Epithelial cell of esophagus (primary cell): ENCODE measurements at regions not wholly inside any gene's neighbourhood (a gene's known extent, or its start where the extent isn't known, plus 50 kb on each side); places are given as distances from the start of the nearest gene placed in this dataset.

Experiments
- DNase-seq: peaks from one replicate; pipeline ENCODE4 v3.0.0; 2010; ENCODE audit warnings: low read depth
- H3K4me3 ChIP-seq: 2 replicates; pipeline ENCODE4 v1.5.1; 2011; ENCODE audit warnings: mild to moderate bottlenecking, low read length, control low read depth
- TF ChIP-seq, protein P1 (sequence below): IDR thresholded peaks from 2 replicates; pipeline ENCODE4 v1.5.1; 2011; ENCODE audit warnings: low read depth, mild to moderate bottlenecking, low read length, control low read depth, inconsistent platforms; ENCODE audit not compliant: insufficient read depth; ENCODE audit errors: missing control alignments

DNA sequence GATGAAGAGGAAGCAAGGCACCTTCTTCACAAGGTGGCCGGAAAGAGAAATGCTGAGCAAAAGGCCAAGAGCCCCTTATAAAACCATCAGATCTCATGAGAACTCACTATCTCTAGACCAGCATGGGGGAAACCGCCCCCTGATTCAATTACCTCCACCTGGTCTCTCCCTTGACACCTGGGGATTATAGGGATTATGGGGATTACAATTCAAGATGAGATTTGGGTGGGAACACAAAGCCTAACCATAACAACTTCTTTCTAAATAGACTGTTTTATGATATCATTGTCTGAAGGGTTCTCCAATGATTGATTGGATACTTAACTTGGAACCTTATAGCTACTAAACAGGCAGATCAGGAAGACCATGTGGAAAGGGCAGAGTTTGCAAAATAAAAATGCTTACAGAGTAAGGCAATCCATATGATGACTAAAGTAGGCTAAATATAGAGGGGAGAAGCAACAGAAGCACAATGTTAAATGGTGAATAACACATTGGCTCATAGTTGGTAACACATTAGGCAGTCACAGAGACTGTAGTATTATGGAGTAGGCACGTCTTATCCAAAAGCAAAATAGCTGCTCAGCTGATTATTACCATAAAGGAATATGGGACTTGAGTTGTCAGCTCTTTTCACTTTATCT is 179.0 kb downstream of the BARD1 start:
- H3K4me3 ChIP-seq, result no peak overlapping the region
- peak; percentile 77 for DNase-seq
- TF ChIP-seq, protein P1, sequence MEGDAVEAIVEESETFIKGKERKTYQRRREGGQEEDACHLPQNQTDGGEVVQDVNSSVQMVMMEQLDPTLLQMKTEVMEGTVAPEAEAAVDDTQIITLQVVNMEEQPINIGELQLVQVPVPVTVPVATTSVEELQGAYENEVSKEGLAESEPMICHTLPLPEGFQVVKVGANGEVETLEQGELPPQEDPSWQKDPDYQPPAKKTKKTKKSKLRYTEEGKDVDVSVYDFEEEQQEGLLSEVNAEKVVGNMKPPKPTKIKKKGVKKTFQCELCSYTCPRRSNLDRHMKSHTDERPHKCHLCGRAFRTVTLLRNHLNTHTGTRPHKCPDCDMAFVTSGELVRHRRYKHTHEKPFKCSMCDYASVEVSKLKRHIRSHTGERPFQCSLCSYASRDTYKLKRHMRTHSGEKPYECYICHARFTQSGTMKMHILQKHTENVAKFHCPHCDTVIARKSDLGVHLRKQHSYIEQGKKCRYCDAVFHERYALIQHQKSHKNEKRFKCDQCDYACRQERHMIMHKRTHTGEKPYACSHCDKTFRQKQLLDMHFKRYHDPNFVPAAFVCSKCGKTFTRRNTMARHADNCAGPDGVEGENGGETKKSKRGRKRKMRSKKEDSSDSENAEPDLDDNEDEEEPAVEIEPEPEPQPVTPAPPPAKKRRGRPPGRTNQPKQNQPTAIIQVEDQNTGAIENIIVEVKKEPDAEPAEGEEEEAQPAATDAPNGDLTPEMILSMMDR, result no peak

DNA sequence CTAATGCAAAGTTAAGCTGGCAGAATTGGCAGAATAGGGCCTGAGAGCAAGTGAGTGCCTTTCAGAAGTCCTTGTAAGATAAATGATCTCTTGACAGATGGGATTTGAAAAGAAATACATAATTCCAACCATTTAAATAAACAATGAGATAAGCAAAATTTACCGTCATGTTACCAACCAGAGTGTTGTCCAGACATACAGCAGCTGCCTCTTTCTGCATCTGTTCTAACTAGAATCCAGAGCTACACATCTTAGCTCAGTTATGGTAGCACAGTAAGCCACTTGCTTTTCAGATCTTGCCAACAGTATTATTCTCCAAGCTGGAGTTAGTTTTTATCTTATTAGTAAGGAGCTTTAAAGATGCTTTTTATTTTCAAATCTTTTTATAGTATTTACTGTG is 179.6 kb downstream of the BARD1 start:
- TF ChIP-seq, protein P1, result no peak

More for the DNA sequence above, 179.6 kb downstream of the BARD1 start:
- DNase-seq, result no peak
- H3K4me3 ChIP-seq, result no peak overlapping the region
